Activated naive CD8-positive, alpha-beta T cell treated with anti-CD3 and anti-CD28 coated beads for 36 hours (primary cell): ENCODE measurements at regions not wholly inside any gene's neighbourhood (a gene's known extent, or its start where the extent isn't known, plus 50 kb on each side); places are given as distances from the start of the nearest gene placed in this dataset.
"Not testable (repeated sequence)": the region's sequence is repeated elsewhere in the genome, so short reads cannot be mapped to it uniquely, and the experiment has no call there.

Experiments used
- DNase-seq: peaks from one replicate; pipeline ENCODE4 v3.0.0; 2021
- H3K27ac Mint-ChIP-seq: one replicate; pipeline ENCODE4 v1.8.0; 2022; ENCODE audit warnings: mild to moderate bottlenecking, moderate library complexity, mixed read lengths
- H3K27me3 Mint-ChIP-seq: one replicate; pipeline ENCODE4 v1.8.0; 2022; ENCODE audit warnings: mild to moderate bottlenecking, mixed read lengths
- H3K36me3 Mint-ChIP-seq: one replicate; pipeline ENCODE4 v1.8.0; 2021; ENCODE audit warnings: mild to moderate bottlenecking, mixed read lengths
- H3K4me1 Mint-ChIP-seq: one replicate; pipeline ENCODE4 v1.8.0; 2021; ENCODE audit warnings: mixed read lengths
- H3K4me3 Mint-ChIP-seq: one replicate; pipeline ENCODE4 v1.8.0; 2022; ENCODE audit warnings: mild to moderate bottlenecking, moderate library complexity, mixed read lengths
- H3K9me3 Mint-ChIP-seq: one replicate; pipeline ENCODE4 v1.8.0; 2022; ENCODE audit warnings: mixed read lengths

DNA sequence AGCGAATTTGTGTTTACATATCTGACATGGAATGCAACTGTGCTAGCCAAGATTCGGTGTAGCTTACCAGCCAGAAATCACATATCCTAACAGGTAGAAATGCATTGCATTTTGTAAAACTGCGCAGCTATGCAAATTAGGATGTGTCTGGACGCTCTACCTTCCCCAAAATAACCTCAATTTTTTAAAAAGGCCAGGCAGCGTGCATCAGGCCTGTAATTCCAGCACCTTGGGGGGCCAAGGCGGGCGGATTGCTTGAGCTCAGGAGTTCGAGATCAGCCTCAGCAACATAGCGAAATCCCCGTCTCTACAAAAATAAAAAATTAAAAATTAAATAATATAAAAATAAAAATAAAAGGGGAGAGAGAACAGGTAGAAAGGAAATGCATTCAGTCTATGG lies 305.0 kb downstream of the TYW1 start:
- H3K9me3 Mint-ChIP-seq = no peaks in the 10 kb centered on the region
- peak overlapping the region; percentile 96 for H3K27ac Mint-ChIP-seq
- H3K4me3 Mint-ChIP-seq = peak overlapping the region; percentile 90
- H3K36me3 Mint-ChIP-seq = peaks cover 5% of the 10 kb centered on the region
- no peak for DNase-seq
- H3K4me1 Mint-ChIP-seq = peaks cover 21% of the 10 kb centered on the region
- H3K27me3 Mint-ChIP-seq = no peaks in the 10 kb centered on the region

DNA sequence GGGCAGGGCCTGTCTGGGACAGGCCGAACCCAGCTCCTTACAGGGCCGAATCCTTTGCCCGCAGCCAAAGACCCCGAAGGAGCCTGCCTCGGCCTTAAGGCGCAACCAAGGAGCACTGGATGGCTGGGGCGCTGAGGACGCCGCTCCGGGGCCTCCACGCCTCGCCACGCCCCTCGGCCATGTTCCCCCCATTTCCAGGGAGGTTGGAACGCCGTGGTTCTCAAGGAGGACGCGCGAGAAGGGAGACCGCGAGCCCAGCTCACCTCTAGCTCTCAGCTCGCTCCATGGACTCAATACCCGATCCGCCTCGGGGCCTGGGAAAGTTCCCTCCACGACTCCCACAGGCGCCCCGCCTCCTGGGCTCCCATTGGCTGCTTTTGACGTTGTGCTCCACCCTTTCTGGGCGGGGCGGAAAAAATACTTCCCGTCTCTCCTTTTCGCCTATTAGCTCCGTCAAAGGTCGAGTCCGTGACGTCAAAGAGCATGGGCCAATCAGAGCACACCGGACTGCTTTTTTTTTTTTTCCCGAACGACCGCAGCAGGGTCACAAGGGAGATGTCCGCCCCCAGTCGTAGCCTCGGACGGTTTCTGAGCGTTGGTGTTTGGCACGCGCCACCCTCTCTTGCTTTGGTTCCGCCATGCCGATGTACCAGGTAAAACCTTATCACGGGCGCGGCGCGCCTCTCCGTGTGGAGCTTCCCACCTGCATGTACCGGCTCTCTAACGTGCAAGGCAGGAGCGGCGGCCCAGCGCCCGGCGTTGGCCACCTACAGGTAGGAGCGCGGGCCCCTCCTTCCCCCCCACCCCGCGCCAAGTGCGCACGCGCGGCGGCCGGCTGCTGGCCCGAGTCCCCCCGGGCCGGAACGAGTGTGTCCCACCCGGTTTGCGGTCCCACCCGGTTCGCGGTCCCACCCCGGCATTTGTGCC lies 305.7 kb downstream of the TYW1 start:
- Mint-ChIP-seq H3K9me3 (no peaks in the 10 kb centered on the region), H3K4me3 (peak overlapping the region; percentile 90)

DNA sequence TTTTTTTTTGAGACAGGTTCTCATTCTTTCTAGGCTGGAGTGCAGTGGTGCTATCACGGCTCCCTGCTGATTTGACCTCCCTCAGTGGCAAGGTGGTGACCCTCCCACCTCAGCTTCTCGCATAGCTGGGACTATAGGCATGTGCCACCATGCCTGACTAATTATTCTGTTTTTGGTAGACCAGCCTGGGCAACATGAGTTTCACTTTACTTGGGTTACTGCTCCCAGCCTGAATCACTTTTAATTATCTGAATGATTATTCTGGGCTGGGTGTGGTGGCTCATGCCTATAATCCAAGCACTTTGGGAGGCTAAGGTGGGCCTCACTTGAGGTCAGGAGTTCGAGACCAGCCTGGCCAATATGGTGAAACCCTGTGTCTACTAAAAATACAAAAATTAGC lies 308.2 kb downstream of the TYW1 start:
- H3K4me3 Mint-ChIP-seq = peak overlapping the region; percentile 37
- not testable (repeated sequence) for H3K27me3 Mint-ChIP-seq, H3K9me3 Mint-ChIP-seq, DNase-seq
- H3K4me1 Mint-ChIP-seq = peaks cover 19% of the 10 kb centered on the region
- peak overlapping the region; percentile 12 for H3K27ac Mint-ChIP-seq
- peaks cover 13% of the 10 kb centered on the region for H3K36me3 Mint-ChIP-seq

More for the DNA sequence above, 305.7 kb downstream of the TYW1 start:
- no peaks in the 10 kb centered on the region for H3K27me3 Mint-ChIP-seq
- H3K36me3 Mint-ChIP-seq = peaks cover 5% of the 10 kb centered on the region
- DNase-seq = peak; percentile 96
- peaks cover 21% of the 10 kb centered on the region for H3K4me1 Mint-ChIP-seq
- peak overlapping the region; percentile 96 for H3K27ac Mint-ChIP-seq

- Mint-ChIP-seq H3K4me3 (no peak overlapping the region), H3K4me1 (peaks cover 14% of the 10 kb centered on the region), H3K27ac (no peak overlapping the region), H3K27me3 (no peaks in the 10 kb centered on the region), H3K36me3 (peaks cover 17% of the 10 kb centered on the region), H3K9me3 (no peaks in the 10 kb centered on the region)
- no peak for DNase-seq
These were observed 309.7 kb downstream of the TYW1 start for GRCh38 chr7:67306331-67306730.

- Mint-ChIP-seq H3K9me3 (no peaks in the 10 kb centered on the region), H3K4me3 (no peak overlapping the region), H3K27me3 (no peaks in the 10 kb centered on the region), H3K4me1 (peaks cover 9% of the 10 kb centered on the region), H3K27ac (no peak overlapping the region), H3K36me3 (peaks cover 15% of the 10 kb centered on the region)
- DNase-seq = no peak
These were observed 313.3 kb downstream of the TYW1 start for GRCh38 chr7:67309764-67310549.

DNA sequence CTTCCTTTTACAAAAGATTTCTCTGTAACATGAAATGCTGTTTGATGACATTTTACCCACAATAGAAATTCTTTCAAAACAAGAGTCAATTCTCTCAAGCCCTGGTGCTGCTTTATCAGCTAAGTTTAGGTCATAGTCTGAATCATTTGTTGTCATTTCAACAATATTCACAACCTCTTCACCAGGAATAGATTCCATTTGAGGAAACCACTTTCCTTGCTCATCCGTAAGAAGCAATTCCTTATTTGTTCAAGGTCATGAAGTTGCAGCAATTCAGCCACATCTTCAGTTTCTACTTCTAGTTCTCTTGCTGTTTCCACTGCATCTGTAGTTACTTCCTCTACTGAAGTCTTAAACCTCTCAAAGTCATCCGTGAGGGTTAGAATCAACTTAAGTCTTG lies 315.3 kb downstream of the TYW1 start:
- Mint-ChIP-seq H3K4me3 (no peak overlapping the region), H3K27me3 (no peaks in the 10 kb centered on the region), H3K36me3 (peaks cover 17% of the 10 kb centered on the region), H3K9me3 (no peaks in the 10 kb centered on the region), H3K4me1 (peaks cover 3% of the 10 kb centered on the region), H3K27ac (no peak overlapping the region)
- DNase-seq = no peak

- peaks cover 18% of the 10 kb centered on the region for H3K36me3 Mint-ChIP-seq
- no peak for DNase-seq
- H3K9me3 Mint-ChIP-seq = no peaks in the 10 kb centered on the region
- H3K27me3 Mint-ChIP-seq = no peaks in the 10 kb centered on the region
- peaks cover 3% of the 10 kb centered on the region for H3K4me1 Mint-ChIP-seq
- no peak overlapping the region for H3K27ac Mint-ChIP-seq
- no peak overlapping the region for H3K4me3 Mint-ChIP-seq
These were observed 316.6 kb downstream of the TYW1 start for GRCh38 chr7:67313213-67313612.

GRCh38 chr7:67316902-67317301 lies 320.3 kb downstream of the TYW1 start:
- H3K9me3 Mint-ChIP-seq, H3K4me1 Mint-ChIP-seq, H3K4me3 Mint-ChIP-seq, H3K27me3 Mint-ChIP-seq, H3K36me3 Mint-ChIP-seq, H3K27ac Mint-ChIP-seq, DNase-seq: not testable (repeated sequence)

DNA sequence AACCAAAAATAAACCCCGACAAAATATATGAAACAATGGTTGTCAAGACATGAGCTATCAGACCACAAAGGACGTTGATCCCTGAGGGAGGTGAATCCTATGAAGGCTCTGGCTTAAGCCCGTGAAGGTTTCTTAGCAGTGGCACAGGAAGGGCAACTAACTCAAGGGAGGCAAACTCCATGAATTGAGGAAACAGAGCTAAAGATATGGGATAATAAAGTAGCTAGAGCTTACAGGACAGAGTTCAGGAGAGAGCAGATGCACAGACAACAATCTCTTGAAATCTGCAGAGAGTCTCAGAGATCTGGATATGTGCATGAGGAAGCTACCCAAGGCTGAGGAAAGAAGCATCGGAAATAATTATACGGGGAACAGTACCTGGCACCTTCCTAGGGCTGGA lies 331.6 kb downstream of the TYW1 start:
- H3K36me3 Mint-ChIP-seq, H3K27ac Mint-ChIP-seq, H3K9me3 Mint-ChIP-seq: not testable (repeated sequence)

GRCh38 chr7:67335165-67335564 lies 338.5 kb downstream of the TYW1 start:
- not testable (repeated sequence) for H3K27ac Mint-ChIP-seq, H3K9me3 Mint-ChIP-seq, H3K4me1 Mint-ChIP-seq, DNase-seq, H3K27me3 Mint-ChIP-seq, H3K4me3 Mint-ChIP-seq, H3K36me3 Mint-ChIP-seq

More for the DNA sequence above, 331.6 kb downstream of the TYW1 start:
- not testable (repeated sequence) for H3K4me1 Mint-ChIP-seq, H3K4me3 Mint-ChIP-seq, DNase-seq, H3K27me3 Mint-ChIP-seq

DNA sequence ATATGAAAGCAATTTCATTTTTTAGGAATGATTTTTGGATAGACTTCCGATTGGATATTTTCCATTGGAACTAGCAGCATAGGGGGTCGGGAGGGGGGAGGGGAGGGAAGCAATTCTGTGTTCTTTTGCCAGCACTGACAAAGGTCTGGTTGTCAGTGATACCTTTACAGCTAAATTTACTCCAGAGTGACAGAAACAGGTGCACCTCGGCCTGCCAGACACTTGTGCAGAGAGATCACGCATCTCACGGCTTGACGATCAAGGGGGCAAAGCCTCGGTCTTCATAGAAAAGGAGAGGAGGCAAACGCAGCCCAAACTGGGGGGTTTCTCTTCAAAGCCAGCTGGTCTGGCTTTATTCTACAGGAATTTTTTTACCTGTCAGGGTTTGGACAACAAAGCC lies 339.0 kb downstream of the TYW1 start:
- not testable (repeated sequence) for H3K36me3 Mint-ChIP-seq, H3K4me3 Mint-ChIP-seq, DNase-seq, H3K4me1 Mint-ChIP-seq, H3K27ac Mint-ChIP-seq, H3K27me3 Mint-ChIP-seq, H3K9me3 Mint-ChIP-seq

DNA sequence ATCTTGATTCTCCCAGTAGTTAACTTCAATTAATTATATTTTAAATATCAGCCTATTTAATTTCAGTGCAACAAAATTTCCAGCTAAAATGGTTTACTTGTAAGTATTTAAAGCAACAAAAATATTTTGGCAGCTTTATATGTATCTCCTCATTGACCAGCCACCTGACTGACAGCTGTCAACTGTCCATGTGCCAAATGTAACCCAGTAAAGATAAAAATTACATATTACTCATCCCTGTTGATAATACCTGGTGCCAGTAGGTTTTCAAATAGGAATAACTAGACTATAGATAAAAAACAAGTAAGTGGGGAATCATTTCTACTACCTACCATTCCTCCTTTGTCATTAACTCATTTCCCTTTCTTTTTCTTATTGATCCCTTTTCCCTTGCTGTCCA lies 341.9 kb downstream of the TYW1 start:
- H3K4me3 Mint-ChIP-seq, H3K4me1 Mint-ChIP-seq, H3K27me3 Mint-ChIP-seq, DNase-seq, H3K27ac Mint-ChIP-seq, H3K9me3 Mint-ChIP-seq: not testable (repeated sequence)
- peaks cover 19% of the 10 kb centered on the region for H3K36me3 Mint-ChIP-seq

GRCh38 chr7:67341153-67341768 lies 344.6 kb downstream of the TYW1 start:
- Mint-ChIP-seq H3K4me1 (no peaks in the 10 kb centered on the region), H3K9me3 (peaks cover 8% of the 10 kb centered on the region), H3K4me3 (no peak overlapping the region), H3K27ac (no peak overlapping the region), H3K27me3 (no peaks in the 10 kb centered on the region), H3K36me3 (peaks cover 36% of the 10 kb centered on the region)
- no peak for DNase-seq

GRCh38 chr7:67343114-67343513 lies 346.5 kb downstream of the TYW1 start:
- Mint-ChIP-seq H3K27me3 (no peaks in the 10 kb centered on the region), H3K4me3 (no peak overlapping the region), H3K4me1 (no peaks in the 10 kb centered on the region), H3K27ac (no peak overlapping the region), H3K36me3 (peaks cover 36% of the 10 kb centered on the region), H3K9me3 (peaks cover 8% of the 10 kb centered on the region)
- no peak for DNase-seq

- Mint-ChIP-seq H3K36me3 (peaks cover 36% of the 10 kb centered on the region), H3K27me3 (no peaks in the 10 kb centered on the region), H3K9me3 (peaks cover 8% of the 10 kb centered on the region), H3K27ac (no peak overlapping the region), H3K4me3 (no peak overlapping the region), H3K4me1 (no peaks in the 10 kb centered on the region)
- DNase-seq = no peak
These were observed 346.9 kb downstream of the TYW1 start for GRCh38 chr7:67343572-67343971.
